ENCODE measurements at regions not wholly inside any gene's neighbourhood (a gene's known extent, or its start where the extent isn't known, plus 50 kb on each side); places are given as distances from the start of the nearest gene placed in this dataset.
"Not testable (repeated sequence)": the region's sequence is repeated elsewhere in the genome, so short reads cannot be mapped to it uniquely, and the experiment has no call there.

- not testable (repeated sequence) for H3K36me3 ChIP-seq (replicated peaks; ENCODE audit: insufficient read depth, low read depth)
These were observed 122.7 kb downstream of the ZNF267 start for GRCh38 chr16:31996325-31996724.

GRCh38 chr16:32002496-32002895, 128.9 kb downstream of the ZNF267 start:
- not testable (repeated sequence) for H4K20me1 ChIP-seq (ENCODE audit: insufficient read depth, poor library complexity, severe bottlenecking); H3K4me2 ChIP-seq; H3K4me1 ChIP-seq (ENCODE audit: insufficient read depth); H2AFZ ChIP-seq; DNase-seq (ENCODE audit: low spot score); H3K27ac ChIP-seq; H3K79me2 ChIP-seq; H3K27me3 ChIP-seq; H3K36me3 ChIP-seq (replicated peaks; ENCODE audit: insufficient read depth, low read depth); H3K9me2 ChIP-seq (replicated peaks; ENCODE audit: insufficient read depth); H3K4me3 ChIP-seq; H3K9me3 ChIP-seq (ENCODE audit: low read depth)
- WGBS (ENCODE audit: low lambda C conversion rate, missing lambda C conversion rate): 92% methylated on average over 8 of the region's 9 CpGs

More at GRCh38 chr16:31996325-31996724, 122.7 kb downstream of the ZNF267 start:
- not testable (repeated sequence) for H3K79me2 ChIP-seq; DNase-seq (ENCODE audit: low spot score); H2AFZ ChIP-seq; H3K27ac ChIP-seq; H3K9me3 ChIP-seq (ENCODE audit: low read depth); H3K9me2 ChIP-seq (replicated peaks; ENCODE audit: insufficient read depth); H3K4me3 ChIP-seq; H3K4me1 ChIP-seq (ENCODE audit: insufficient read depth); H3K27me3 ChIP-seq; H4K20me1 ChIP-seq (ENCODE audit: insufficient read depth, poor library complexity, severe bottlenecking); H3K4me2 ChIP-seq
- 44% methylated on average over 3 of the region's 3 CpGs for WGBS (ENCODE audit: low lambda C conversion rate, missing lambda C conversion rate)

GRCh38 chr16:32003819-32004218, 130.2 kb downstream of the ZNF267 start:
- not testable (repeated sequence) for H3K9me3 ChIP-seq (ENCODE audit: low read depth); H3K79me2 ChIP-seq; DNase-seq (ENCODE audit: low spot score); H2AFZ ChIP-seq; H3K4me2 ChIP-seq; H3K27ac ChIP-seq; H3K9me2 ChIP-seq (replicated peaks; ENCODE audit: insufficient read depth); H3K27me3 ChIP-seq; H4K20me1 ChIP-seq (ENCODE audit: insufficient read depth, poor library complexity, severe bottlenecking); H3K4me1 ChIP-seq (ENCODE audit: insufficient read depth); H3K4me3 ChIP-seq; H3K36me3 ChIP-seq (replicated peaks; ENCODE audit: insufficient read depth, low read depth)
- 79% methylated on average over 5 of the region's 7 CpGs for WGBS (ENCODE audit: low lambda C conversion rate, missing lambda C conversion rate)

GRCh38 chr16:32038783-32039496, 165.3 kb downstream of the ZNF267 start:
- not testable (repeated sequence) for H3K27ac ChIP-seq; H3K79me2 ChIP-seq; H3K9me3 ChIP-seq (ENCODE audit: low read depth); H3K27me3 ChIP-seq; H4K20me1 ChIP-seq (ENCODE audit: insufficient read depth, poor library complexity, severe bottlenecking); DNase-seq (ENCODE audit: low spot score); H3K36me3 ChIP-seq (replicated peaks; ENCODE audit: insufficient read depth, low read depth); H3K4me2 ChIP-seq; H3K4me3 ChIP-seq; H2AFZ ChIP-seq; H3K9me2 ChIP-seq (replicated peaks; ENCODE audit: insufficient read depth); H3K4me1 ChIP-seq (ENCODE audit: insufficient read depth)
- WGBS (ENCODE audit: low lambda C conversion rate, missing lambda C conversion rate): 67% methylated on average over 2 of the region's 10 CpGs

- not testable (repeated sequence) for H3K27me3 ChIP-seq; H3K9me2 ChIP-seq (replicated peaks; ENCODE audit: insufficient read depth); H3K27ac ChIP-seq; H3K4me2 ChIP-seq; H3K4me3 ChIP-seq; DNase-seq (ENCODE audit: low spot score); H4K20me1 ChIP-seq (ENCODE audit: insufficient read depth, poor library complexity, severe bottlenecking); H3K9me3 ChIP-seq (ENCODE audit: low read depth); H3K36me3 ChIP-seq (replicated peaks; ENCODE audit: insufficient read depth, low read depth); H2AFZ ChIP-seq; H3K4me1 ChIP-seq (ENCODE audit: insufficient read depth); H3K79me2 ChIP-seq
- no CpG with 5 or more reads among the region's 10 CpGs for WGBS (ENCODE audit: low lambda C conversion rate, missing lambda C conversion rate)
These were observed 166.3 kb downstream of the ZNF267 start for GRCh38 chr16:32039919-32040318.

GRCh38 chr16:32066016-32066651, 187.0 kb upstream of the TP53TG3D start:
- not testable (repeated sequence) for H4K20me1 ChIP-seq (ENCODE audit: insufficient read depth, poor library complexity, severe bottlenecking); H3K79me2 ChIP-seq; H3K4me3 ChIP-seq; H3K27ac ChIP-seq; H3K9me2 ChIP-seq (replicated peaks; ENCODE audit: insufficient read depth); H3K9me3 ChIP-seq (ENCODE audit: low read depth); H3K36me3 ChIP-seq (replicated peaks; ENCODE audit: insufficient read depth, low read depth); H2AFZ ChIP-seq; DNase-seq (ENCODE audit: low spot score); H3K4me2 ChIP-seq; H3K4me1 ChIP-seq (ENCODE audit: insufficient read depth); H3K27me3 ChIP-seq
- WGBS (ENCODE audit: low lambda C conversion rate, missing lambda C conversion rate): 66% methylated on average over 13 of the region's 13 CpGs

- H3K4me2 ChIP-seq; H4K20me1 ChIP-seq (ENCODE audit: insufficient read depth, poor library complexity, severe bottlenecking); H3K9me3 ChIP-seq (ENCODE audit: low read depth); H3K36me3 ChIP-seq (replicated peaks; ENCODE audit: insufficient read depth, low read depth); H3K79me2 ChIP-seq; H3K4me3 ChIP-seq; H3K9me2 ChIP-seq (replicated peaks; ENCODE audit: insufficient read depth); H3K27me3 ChIP-seq; H3K27ac ChIP-seq; DNase-seq (ENCODE audit: low spot score); H3K4me1 ChIP-seq (ENCODE audit: insufficient read depth); H2AFZ ChIP-seq: not testable (repeated sequence)
- WGBS (ENCODE audit: low lambda C conversion rate, missing lambda C conversion rate): 80% methylated on average over 1 of the region's 3 CpGs
These were observed 181.5 kb upstream of the TP53TG3D start for GRCh38 chr16:32071586-32071985.

- not testable (repeated sequence) for H3K4me3 ChIP-seq; H3K36me3 ChIP-seq (replicated peaks; ENCODE audit: insufficient read depth, low read depth); H3K27ac ChIP-seq; H3K4me1 ChIP-seq (ENCODE audit: insufficient read depth); H3K4me2 ChIP-seq; H3K9me3 ChIP-seq (ENCODE audit: low read depth); H4K20me1 ChIP-seq (ENCODE audit: insufficient read depth, poor library complexity, severe bottlenecking); DNase-seq (ENCODE audit: low spot score); H2AFZ ChIP-seq; H3K9me2 ChIP-seq (replicated peaks; ENCODE audit: insufficient read depth); H3K79me2 ChIP-seq; H3K27me3 ChIP-seq
- WGBS (ENCODE audit: low lambda C conversion rate, missing lambda C conversion rate): 85% methylated on average over 10 of the region's 15 CpGs
These were observed 169.2 kb upstream of the TP53TG3D start for GRCh38 chr16:32083891-32084290.

- not testable (repeated sequence) for H4K20me1 ChIP-seq (ENCODE audit: insufficient read depth, poor library complexity, severe bottlenecking); H3K36me3 ChIP-seq (replicated peaks; ENCODE audit: insufficient read depth, low read depth); DNase-seq (ENCODE audit: low spot score); H3K27me3 ChIP-seq; H3K4me3 ChIP-seq; H2AFZ ChIP-seq; H3K79me2 ChIP-seq; H3K9me3 ChIP-seq (ENCODE audit: low read depth); H3K4me2 ChIP-seq; H3K4me1 ChIP-seq (ENCODE audit: insufficient read depth); H3K9me2 ChIP-seq (replicated peaks; ENCODE audit: insufficient read depth); H3K27ac ChIP-seq
- WGBS (ENCODE audit: low lambda C conversion rate, missing lambda C conversion rate): no CpG with 5 or more reads among the region's 86 CpGs
These were observed 168.3 kb upstream of the TP53TG3D start for GRCh38 chr16:32084656-32085401.

Data from hepatocyte (in vitro differentiated cells).